Left ventricle myocardium inferior (tissue), 1 donor: ENCODE measurements at regions not wholly inside any gene's neighbourhood (a gene's known extent, or its start where the extent isn't known, plus 50 kb on each side); places are given as distances from the start of the nearest gene placed in this dataset.
"Not testable (repeated sequence)": the region's sequence is repeated elsewhere in the genome, so short reads cannot be mapped to it uniquely, and the experiment has no call there.

Experiments used
- DNase-seq: peaks from one replicate; pipeline ENCODE4 v3.0.0-alpha.2; 2020
- H3K27ac ChIP-seq: fragments of 200-600 bp; replicated peaks from 2 replicates; pipeline ENCODE4 v1.8.0; 2021
- H3K27me3 ChIP-seq: fragments of 200-600 bp; 2 replicates; pipeline ENCODE4 v1.8.0; 2021; ENCODE audit warnings: low read depth
- H3K36me3 ChIP-seq: fragments of 200-600 bp; 2 replicates; pipeline ENCODE4 v1.8.0; 2021
- H3K4me1 ChIP-seq: fragments of 200-600 bp; 2 replicates; pipeline ENCODE4 v1.8.0; 2021
- H3K4me3 ChIP-seq: fragments of 200-600 bp; 2 replicates; pipeline ENCODE4 v1.8.0; 2021; ENCODE audit warnings: mild to moderate bottlenecking, moderate library complexity
- H3K9me3 ChIP-seq: fragments of 200-600 bp; replicated peaks from 2 replicates; pipeline ENCODE4 v1.8.0; 2021
- intact Hi-C: fragments of 100-400 bp; cut with micrococcal nuclease; formaldehyde crosslinking; loops from one replicate; pipeline ENCODE4 v1.11.0; 2022
- donor health status: DM: no; HTN: yes; CAD: no; lungs with severe emphysema.

- H3K9me3 ChIP-seq, H3K27me3 ChIP-seq, H3K36me3 ChIP-seq, H3K4me3 ChIP-seq, H3K4me1 ChIP-seq, H3K27ac ChIP-seq, DNase-seq, intact Hi-C loops: not testable (repeated sequence)
These were observed 4427.5 kb upstream of the TPTE start for GRCh38 chr21:6093870-6094269.

- H3K4me3 ChIP-seq, intact Hi-C loops, H3K27me3 ChIP-seq, DNase-seq, H3K9me3 ChIP-seq, H3K36me3 ChIP-seq, H3K27ac ChIP-seq, H3K4me1 ChIP-seq: not testable (repeated sequence)
These were observed 4426.1 kb upstream of the TPTE start for GRCh38 chr21:6095304-6095703.

DNA sequence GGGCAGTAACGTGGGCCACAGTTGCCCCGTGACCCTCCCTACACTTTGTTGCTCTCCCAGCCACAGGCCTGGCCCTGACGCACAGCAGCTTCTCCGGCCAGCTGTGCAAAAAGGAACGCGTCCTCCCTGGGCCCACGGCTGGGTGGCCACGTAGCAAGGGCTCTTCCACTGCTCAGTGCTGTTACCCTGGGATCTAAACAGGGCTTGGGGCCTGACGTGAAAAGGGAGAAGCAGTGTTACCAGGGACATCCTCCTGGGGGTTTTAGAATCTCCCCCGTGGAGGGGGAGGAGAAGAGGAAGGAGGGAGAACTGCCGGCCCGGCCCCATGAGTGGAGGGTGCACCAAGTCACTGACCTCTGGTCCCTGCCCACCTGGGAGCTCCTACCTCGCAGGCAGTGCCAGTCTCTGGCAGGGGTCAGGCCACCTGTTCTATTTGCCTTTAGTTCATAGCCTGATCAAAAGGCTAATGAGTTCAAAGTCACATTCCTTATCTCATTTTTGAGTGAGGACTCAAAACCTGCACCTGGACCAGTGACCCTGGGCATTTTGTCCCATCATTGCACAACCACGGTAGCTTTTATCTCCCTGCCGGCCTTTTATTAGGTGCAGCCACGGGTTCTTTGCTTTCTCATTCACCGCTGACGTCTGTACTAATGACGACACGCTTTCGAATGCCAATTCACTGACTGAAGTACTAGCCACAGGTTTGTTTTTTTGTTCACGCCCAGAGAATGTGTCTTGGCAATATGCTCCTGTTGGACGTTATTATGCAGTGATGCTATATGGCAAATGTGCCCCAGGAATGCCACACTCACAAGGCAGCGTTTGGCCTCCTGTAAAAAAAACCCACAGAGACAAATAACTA lies 4424.6 kb upstream of the TPTE start:
- intact Hi-C loops, DNase-seq, H3K4me1 ChIP-seq, H3K36me3 ChIP-seq, H3K27me3 ChIP-seq, H3K4me3 ChIP-seq, H3K9me3 ChIP-seq, H3K27ac ChIP-seq: not testable (repeated sequence)

GRCh38 chr21:6097736-6098135 lies 4423.6 kb upstream of the TPTE start:
- DNase-seq, intact Hi-C loops, H3K36me3 ChIP-seq, H3K4me3 ChIP-seq, H3K9me3 ChIP-seq, H3K4me1 ChIP-seq, H3K27ac ChIP-seq, H3K27me3 ChIP-seq: not testable (repeated sequence)

DNA sequence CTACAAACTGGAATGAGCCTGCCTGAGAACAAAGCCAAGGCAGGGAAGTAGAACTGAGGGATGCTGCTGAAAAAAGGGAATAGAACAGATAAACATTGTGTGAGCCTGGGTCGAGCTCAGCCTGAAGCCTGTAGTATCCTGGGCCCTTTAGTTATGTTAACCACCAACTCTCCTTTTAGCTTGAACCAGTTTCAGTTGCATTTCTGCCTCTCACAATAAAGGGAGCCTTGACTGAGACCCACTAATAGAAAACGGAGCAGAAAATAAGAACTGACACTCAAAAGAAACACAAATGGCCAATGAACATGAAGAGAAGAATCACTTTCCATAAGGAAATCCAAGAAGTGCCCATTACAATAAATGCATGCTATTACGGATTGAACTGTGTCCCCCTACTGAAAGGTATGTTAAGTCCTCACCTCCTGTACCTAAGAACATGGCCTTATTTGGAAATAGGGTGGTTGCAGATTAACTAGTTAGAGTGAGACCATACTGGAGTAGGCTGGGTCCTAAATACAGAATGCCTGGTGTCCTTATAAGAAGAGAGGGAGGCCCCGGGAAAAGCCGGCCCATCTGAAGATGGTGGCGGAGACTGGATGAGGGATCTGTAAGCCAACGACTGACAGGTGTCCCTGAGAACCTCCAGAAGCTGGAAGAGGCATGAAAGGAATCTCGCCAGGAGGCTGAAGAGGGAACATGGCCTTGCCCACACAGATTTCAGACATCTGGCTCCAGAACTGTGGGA lies 4423.0 kb upstream of the TPTE start:
- intact Hi-C loops, H3K4me3 ChIP-seq, H3K27me3 ChIP-seq, H3K9me3 ChIP-seq, DNase-seq, H3K36me3 ChIP-seq, H3K4me1 ChIP-seq, H3K27ac ChIP-seq: not testable (repeated sequence)

DNA sequence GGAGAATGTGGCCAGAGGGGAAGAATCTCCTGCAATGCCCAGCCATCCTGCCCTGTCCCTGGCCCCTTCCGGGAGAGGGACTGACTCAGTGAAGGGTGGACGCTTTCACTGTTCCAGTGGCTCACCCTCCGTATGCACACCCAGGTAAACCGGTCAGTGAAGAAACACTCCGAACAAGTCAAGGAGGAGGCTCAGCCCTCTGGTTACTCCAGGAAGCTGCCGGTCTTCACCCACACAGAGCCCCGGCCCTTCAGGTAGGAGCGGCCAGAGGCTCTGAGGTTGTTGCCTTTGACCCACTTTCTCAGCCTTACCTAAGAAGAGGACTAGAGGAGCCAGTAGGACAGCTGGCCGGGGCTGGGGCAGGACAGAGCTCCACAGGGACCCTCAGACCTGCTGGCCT lies 4419.8 kb upstream of the TPTE start:
- H3K9me3 ChIP-seq, H3K4me1 ChIP-seq, H3K27me3 ChIP-seq, DNase-seq, intact Hi-C loops, H3K4me3 ChIP-seq, H3K27ac ChIP-seq, H3K36me3 ChIP-seq: not testable (repeated sequence)

- H3K36me3 ChIP-seq, H3K4me1 ChIP-seq, H3K4me3 ChIP-seq, H3K9me3 ChIP-seq, DNase-seq, H3K27me3 ChIP-seq, H3K27ac ChIP-seq, intact Hi-C loops: not testable (repeated sequence)
These were observed 4416.8 kb upstream of the TPTE start for GRCh38 chr21:6104546-6104945.

DNA sequence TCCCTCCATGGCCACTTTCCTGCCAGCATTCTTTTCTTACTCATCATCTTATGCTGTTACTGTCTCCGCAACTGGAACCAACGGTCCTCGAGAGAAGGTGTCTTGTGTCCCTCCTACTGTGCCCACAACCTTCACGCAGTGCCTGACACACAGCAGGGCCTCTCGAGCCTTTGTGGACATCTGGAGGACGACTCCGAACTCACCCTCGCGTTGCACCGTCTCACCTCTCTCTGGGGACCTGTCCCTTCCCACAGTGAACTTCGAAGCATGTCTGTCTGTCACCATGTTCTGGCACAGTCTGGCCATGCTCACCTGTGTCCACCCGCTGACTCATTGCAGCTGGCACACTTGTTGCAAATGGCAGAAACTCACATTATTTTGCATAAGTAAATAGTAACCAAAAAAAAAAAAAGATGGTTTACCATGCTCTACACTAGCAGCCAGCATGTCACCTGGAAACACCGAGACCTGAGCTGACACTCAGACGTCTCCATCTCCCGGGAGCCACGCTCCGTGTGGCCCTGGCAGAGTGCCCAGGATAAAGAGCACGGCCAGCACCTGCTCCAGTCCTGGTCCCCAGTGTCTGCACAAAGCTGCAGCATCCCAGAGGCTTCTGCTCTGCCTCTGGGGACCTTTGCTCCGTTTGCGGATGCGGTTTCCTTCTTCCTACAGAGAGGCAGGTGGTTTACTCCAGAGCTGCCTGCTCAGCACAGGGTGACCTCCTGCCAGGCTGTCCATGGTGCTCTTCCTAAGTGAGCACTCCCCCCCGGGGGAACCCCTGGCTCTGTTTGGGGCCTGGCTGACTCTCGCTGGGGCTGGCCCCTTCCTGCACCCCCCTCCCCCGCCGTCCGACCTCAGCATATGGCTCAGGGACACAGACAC lies 4414.5 kb upstream of the TPTE start:
- H3K4me1 ChIP-seq, intact Hi-C loops, DNase-seq, H3K4me3 ChIP-seq, H3K27me3 ChIP-seq, H3K36me3 ChIP-seq, H3K27ac ChIP-seq, H3K9me3 ChIP-seq: not testable (repeated sequence)

- DNase-seq, H3K27ac ChIP-seq, intact Hi-C loops: not testable (repeated sequence)
These were observed 4412.5 kb upstream of the TPTE start for GRCh38 chr21:6108894-6109293.

GRCh38 chr21:6109774-6110173 lies 4411.6 kb upstream of the TPTE start:
- peak; percentile 24 for DNase-seq

More at GRCh38 chr21:6108894-6109293, 4412.5 kb upstream of the TPTE start:
- H3K4me3 ChIP-seq, H3K4me1 ChIP-seq, H3K9me3 ChIP-seq, H3K36me3 ChIP-seq, H3K27me3 ChIP-seq: not testable (repeated sequence)

GRCh38 chr21:6110716-6111343 lies 4410.6 kb upstream of the TPTE start:
- H3K27ac ChIP-seq, H3K27me3 ChIP-seq, DNase-seq, intact Hi-C loops, H3K4me3 ChIP-seq, H3K36me3 ChIP-seq, H3K9me3 ChIP-seq, H3K4me1 ChIP-seq: not testable (repeated sequence)

More at GRCh38 chr21:6109774-6110173, 4411.6 kb upstream of the TPTE start:
- H3K9me3 ChIP-seq, H3K27ac ChIP-seq, H3K27me3 ChIP-seq, H3K36me3 ChIP-seq, H3K4me1 ChIP-seq, intact Hi-C loops, H3K4me3 ChIP-seq: not testable (repeated sequence)

DNA sequence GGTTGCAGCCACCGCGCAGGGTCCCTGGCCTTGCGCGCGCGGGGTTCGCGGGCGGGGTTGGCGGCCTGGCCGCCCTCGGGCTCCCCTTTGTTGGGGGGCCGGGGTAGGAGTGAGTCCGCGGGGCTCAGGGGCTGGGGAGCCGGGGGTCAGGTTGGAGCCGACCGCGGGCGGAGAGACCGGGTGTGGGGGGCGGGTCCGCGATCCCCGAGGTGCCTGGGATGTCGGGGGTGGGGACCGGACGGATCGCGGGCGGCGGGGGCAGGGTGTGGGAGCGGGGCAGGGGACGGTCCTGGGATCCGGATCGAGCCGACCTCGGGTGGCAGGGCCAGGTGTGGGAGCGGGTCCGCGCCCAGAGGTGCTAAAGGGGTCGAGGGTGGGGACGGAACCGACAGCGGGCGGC lies 4410.0 kb upstream of the TPTE start:
- H3K27me3 ChIP-seq, H3K27ac ChIP-seq, H3K9me3 ChIP-seq, intact Hi-C loops, H3K36me3 ChIP-seq, H3K4me1 ChIP-seq: not testable (repeated sequence)
- DNase-seq: peak; percentile 15
- H3K4me3 ChIP-seq: peak overlapping the region; percentile 54

GRCh38 chr21:6118336-6118735 lies 4403.0 kb upstream of the TPTE start:
- H3K36me3 ChIP-seq, H3K27ac ChIP-seq, H3K4me1 ChIP-seq, intact Hi-C loops, H3K27me3 ChIP-seq, H3K4me3 ChIP-seq, DNase-seq, H3K9me3 ChIP-seq: not testable (repeated sequence)
